ENCODE measurements at regions not wholly inside any gene's neighbourhood (a gene's known extent, or its start where the extent isn't known, plus 50 kb on each side); places are given as distances from the start of the nearest gene placed in this dataset.

- no peak for TF ChIP-seq CTCF (IDR thresholded peaks at IDR 0.05)
Observed at GRCh38 chr15:39510001-39510701, 70.7 kb upstream of the THBS1 start.

- no peak for TF ChIP-seq CTCF (IDR thresholded peaks at IDR 0.05)
Observed at GRCh38 chr15:39511000-39511915, 69.6 kb upstream of the THBS1 start.

GRCh38 chr15:39511916-39512260 is 69.0 kb upstream of the THBS1 start:
- TF ChIP-seq CTCF (IDR thresholded peaks at IDR 0.05) = no peak

DNA sequence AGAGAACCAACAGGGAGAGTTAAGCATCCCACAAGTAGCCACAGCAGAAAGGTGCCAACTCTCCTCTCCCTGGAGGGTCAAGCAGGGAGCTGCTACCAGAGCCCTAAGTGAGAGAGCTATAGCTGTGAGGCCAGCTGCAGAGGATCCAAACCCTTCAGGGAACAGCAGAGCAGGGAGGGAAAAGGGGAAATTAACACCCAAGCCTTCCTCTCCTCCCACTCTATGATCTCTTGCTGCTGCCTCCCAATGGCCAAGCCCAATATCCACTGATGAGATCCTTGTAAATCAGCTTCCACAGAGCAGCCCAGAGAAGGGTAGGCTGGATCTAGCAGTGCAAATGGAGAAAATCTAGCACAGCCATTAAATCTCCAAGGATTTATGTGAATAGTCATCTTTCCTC is 68.2 kb upstream of the THBS1 start:
- no peak for TF ChIP-seq CTCF (IDR thresholded peaks at IDR 0.05)

DNA sequence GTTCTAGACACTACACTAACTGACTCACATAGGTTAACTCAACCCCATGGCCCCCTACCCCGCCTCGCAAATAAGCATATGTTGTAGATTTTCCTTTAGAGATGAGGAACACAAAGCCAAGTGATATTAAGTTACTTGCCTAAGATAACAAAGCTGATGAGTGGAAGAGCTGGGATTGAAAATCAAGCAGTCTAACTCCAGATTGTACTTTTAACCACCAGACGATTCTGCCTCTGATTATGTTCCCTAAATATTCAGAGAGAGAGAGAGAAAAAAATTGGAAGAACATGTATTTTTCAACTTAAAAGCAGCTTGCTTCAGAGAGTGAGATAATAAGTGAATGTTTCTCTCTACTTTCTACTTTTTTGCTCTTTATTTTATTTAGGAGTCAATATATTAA is 66.9 kb upstream of the THBS1 start:
- no peak for TF ChIP-seq CTCF (IDR thresholded peaks at IDR 0.05)

DNA sequence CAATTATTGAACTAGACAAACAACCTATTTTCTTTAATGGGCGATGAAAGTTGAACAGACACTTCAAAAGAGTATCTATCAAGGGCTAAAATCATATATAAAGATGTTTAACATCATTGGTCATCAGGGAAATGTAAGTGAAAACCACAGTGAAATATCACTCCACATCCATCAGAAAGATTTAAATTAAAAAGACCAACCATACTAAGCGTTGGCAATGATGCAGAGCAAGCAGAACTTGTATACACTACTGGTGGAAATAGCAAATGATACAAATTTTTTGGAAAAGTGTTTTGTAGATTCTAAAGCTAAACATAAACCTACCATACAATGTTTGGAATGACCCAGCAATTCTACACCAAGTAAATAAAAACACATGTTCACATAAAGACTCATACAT is 65.9 kb upstream of the THBS1 start:
- TF ChIP-seq CTCF (IDR thresholded peaks at IDR 0.05) = no peak

DNA sequence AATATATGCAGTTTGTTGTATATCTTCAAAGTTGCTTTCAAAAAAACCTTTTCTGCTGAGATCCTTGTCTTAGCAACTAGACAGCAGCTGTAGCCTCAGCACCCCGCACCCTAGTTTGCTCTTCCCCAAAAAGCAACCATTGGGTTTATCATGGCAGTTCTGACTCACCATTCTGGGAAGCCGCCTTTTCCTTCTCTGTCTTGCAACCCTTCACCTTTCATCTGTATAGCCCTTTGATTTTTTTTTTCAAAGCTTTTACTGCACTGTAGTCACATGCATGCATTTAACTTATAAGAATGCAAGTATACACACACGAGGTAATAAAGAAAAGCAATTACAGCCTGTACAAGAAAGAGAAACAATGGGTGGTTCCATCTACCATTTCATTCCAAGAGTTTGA is 65.1 kb upstream of the THBS1 start:
- TF ChIP-seq CTCF (IDR thresholded peaks at IDR 0.05) = no peak

All from LNCAP (cell line).